Sigmoid colon (tissue), 4 donors: ENCODE measurements at regions not wholly inside any gene's neighbourhood (a gene's known extent, or its start where the extent isn't known, plus 50 kb on each side); places are given as distances from the start of the nearest gene placed in this dataset.
"Not testable (repeated sequence)": the region's sequence is repeated elsewhere in the genome, so short reads cannot be mapped to it uniquely, and the experiment has no call there.

Experiments
- CTCF ChIP-seq, 4 experiments: fragments of 450-650 bp in 3 of 4; fragments of 200-600 bp in 1 of 4; IDR thresholded peaks; one replicate each; pipeline ENCODE4 v1.5.1; 2016 to 2019; ENCODE audit warnings: antibody characterized with exemption in 4 of 4, mild to moderate bottlenecking in 3 of 4, moderate library complexity in 2 of 4
- POLR2A ChIP-seq, 2 donors: fragments of 450-650 bp; IDR thresholded peaks; one replicate each; pipeline ENCODE4 v1.6.1; 2016; ENCODE audit warnings: antibody characterized with exemption in 2 of 2, mild to moderate bottlenecking in 2 of 2, moderate library complexity in 2 of 2
- POLR2AphosphoS5 ChIP-seq, 4 donors: sonication (generic); formaldehyde crosslinking; IDR thresholded peaks; one replicate each; pipeline ENCODE4 v1.6.1; 2017; ENCODE audit warnings: antibody characterized with exemption in 4 of 4

- not testable (repeated sequence) for TF ChIP-seq CTCF, POLR2A, POLR2AphosphoS5 (IDR thresholded peaks at IDR 0.05)
Observed at GRCh38 chr17:16861152-16861551, 110.8 kb downstream of the TNFRSF13B start.
